ENCODE measurements at regions not wholly inside any gene's neighbourhood (a gene's known extent, or its start where the extent isn't known, plus 50 kb on each side); places are given as distances from the start of the nearest gene placed in this dataset.

GRCh38 chr9:103458826-103459225, 463.7 kb downstream of the CYLC2 start:
- intact Hi-C loops (cut with micrococcal nuclease; ENCODE audit: unreplicated experiment): no loop called here
- no peak for ATAC-seq
- no peaks in the 10 kb centered on the region for H3K79me2 ChIP-seq (ENCODE audit: insufficient read depth, low read length)
- no peak overlapping the region for H3K9ac ChIP-seq (ENCODE audit: insufficient read depth, low read depth, low read length)
- no TSS peak for BruUV-seq (replicated peaks)
- no peak overlapping the region for H3K4me3 ChIP-seq (replicated peaks in 1 of 3; ENCODE audit: insufficient read depth in 1 of 3, low read depth in 2 of 3, low read length in 3 of 3)
- in situ Hi-C loops (cut with HindIII; ENCODE audit: extremely low pct_ligation_motif_present, low pct_unique_long_range_greater_than_20kb): loop anchor here (25.0 kb wide), 1 partner anchor 103 kb away; no protein-coding TSS in a partner anchor
- WGBS (ENCODE audit: low lambda C conversion rate): 3% methylated on average over 2 of the region's 2 CpGs
- H3K4me2 ChIP-seq (ENCODE audit: low read depth, low read length): no peak overlapping the region
- peaks cover 67% of the 10 kb centered on the region for H3K9me3 ChIP-seq (ENCODE audit: low read length)
- CTCF ChIA-PET (ENCODE audit: low intra/inter-chr PET ratio, low total read pairs): no interaction called here
- no peaks in the 10 kb centered on the region for H4K20me1 ChIP-seq (ENCODE audit: insufficient read depth, low read length)
- no peaks in the 10 kb centered on the region for H3K27me3 ChIP-seq (ENCODE audit: control insufficient read depth in 1 of 2, insufficient read depth in 2 of 2, low read length in 2 of 2)
- H2AFZ ChIP-seq (ENCODE audit: low read length): no peak overlapping the region
- no peak overlapping the region for H3K27ac ChIP-seq (ENCODE audit: extremely low read length, insufficient read depth, low read length)
- no peaks in the 10 kb centered on the region for H3K36me3 ChIP-seq (replicated peaks in 1 of 2; ENCODE audit: control insufficient read depth in 1 of 2, insufficient read depth in 2 of 2, low read length in 2 of 2)
- DNase-seq (ENCODE audit: low spot score): no peak
- FAIRE-seq: no peak
- TF ChIP-seq RBM22 (optimal IDR thresholded peaks at IDR 0.05; ENCODE audit: low read length) (no peak), PRMT3 (CRISPR knock-in tag; IDR thresholded peaks at IDR 0.05; ENCODE audit: borderline replicate concordance, low read depth) (no peak), RORA (CRISPR knock-in tag; IDR thresholded peaks at IDR 0.05) (no peak), ZNF607 (CRISPR knock-in tag; IDR thresholded peaks at IDR 0.05; ENCODE audit: borderline replicate concordance) (no peak)
- POLR2A ChIA-PET: no interaction called here
- H3K4me1 ChIP-seq (ENCODE audit: insufficient read depth, low read length): no peaks in the 10 kb centered on the region

DNA sequence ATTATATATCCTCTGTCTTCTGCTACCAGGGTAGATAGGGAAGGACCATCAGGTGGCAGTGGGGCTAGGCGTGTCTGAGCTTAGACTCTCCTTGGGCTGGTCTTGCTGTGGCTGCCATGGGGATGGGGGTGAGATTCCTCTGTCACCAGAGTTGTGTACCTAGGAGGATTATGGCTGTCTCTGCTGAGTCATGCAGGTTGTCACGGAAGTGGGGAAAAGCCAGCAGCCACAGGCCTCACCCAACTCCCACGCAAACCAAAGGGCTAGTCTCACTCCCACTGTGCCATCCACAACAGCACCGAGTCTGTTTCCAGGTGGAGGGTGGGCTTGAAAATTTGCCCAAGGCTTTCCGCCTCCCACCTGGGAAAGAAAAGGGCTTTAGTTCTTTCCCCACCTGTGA, 476.1 kb downstream of the CYLC2 start:
- intact Hi-C loops (cut with micrococcal nuclease; ENCODE audit: unreplicated experiment): no loop called here
- TF ChIP-seq SCMH1 (CRISPR knock-in tag; IDR thresholded peaks at IDR 0.05; ENCODE audit: borderline replicate concordance): no peak
- no peak for TF ChIP-seq LRRFIP1 (CRISPR knock-in tag; conservative IDR thresholded peaks at IDR 0.05)
- no peak for TF ChIP-seq ARID5B (CRISPR knock-in tag; IDR thresholded peaks at IDR 0.05)
- no peak for TF ChIP-seq HOXD1 (CRISPR knock-in tag; IDR thresholded peaks at IDR 0.05)
- TF ChIP-seq CHD2 (IDR thresholded peaks at IDR 0.05; ENCODE audit: low read depth, low read length): no peak
- TF ChIP-seq CHCHD3 (CRISPR knock-in tag; IDR thresholded peaks at IDR 0.05): no peak

More for the DNA sequence above, 476.1 kb downstream of the CYLC2 start:
- Histone ChIP-seq H4K20me1 (ENCODE audit: insufficient read depth, low read length) (no peaks in the 10 kb centered on the region), H2AFZ (ENCODE audit: low read length) (no peak overlapping the region), H3K4me1 (ENCODE audit: insufficient read depth, low read length) (no peaks in the 10 kb centered on the region), H3K9me3 (ENCODE audit: low read length) (peaks cover 19% of the 10 kb centered on the region), H3K36me3 (replicated peaks in 1 of 2; ENCODE audit: control insufficient read depth in 1 of 2, insufficient read depth in 2 of 2, low read length in 2 of 2) (no peaks in the 10 kb centered on the region), H3K4me3 (replicated peaks in 1 of 3; ENCODE audit: insufficient read depth in 1 of 3, low read depth in 2 of 3, low read length in 3 of 3) (no peak overlapping the region), H3K4me2 (ENCODE audit: low read depth, low read length) (0 out of 2 replicates have a peak overlapping the region, but pooled peaks have one; percentile 3), H3K79me2 (ENCODE audit: insufficient read depth, low read length) (no peaks in the 10 kb centered on the region), H3K9ac (ENCODE audit: insufficient read depth, low read depth, low read length) (no peak overlapping the region), H3K27me3 (ENCODE audit: control insufficient read depth in 1 of 2, insufficient read depth in 2 of 2, low read length in 2 of 2) (no peaks in the 10 kb centered on the region), H3K27ac (ENCODE audit: extremely low read length, insufficient read depth, low read length) (no peak overlapping the region)
- in situ Hi-C loops (cut with HindIII; ENCODE audit: extremely low pct_ligation_motif_present, low pct_unique_long_range_greater_than_20kb): loop anchor here (25.0 kb wide), 1 partner anchor 91 kb away; no protein-coding TSS in a partner anchor
- DNase-seq (ENCODE audit: low spot score) (no peak), ATAC-seq (no peak), FAIRE-seq (no peak)
- ChIA-PET POLR2A (no interaction called here), CTCF (ENCODE audit: low intra/inter-chr PET ratio, low total read pairs) (no interaction called here)
- BruUV-seq (replicated peaks): no TSS peak
- 28% methylated on average over 4 of the region's 5 CpGs for WGBS (ENCODE audit: low lambda C conversion rate)
